CD4-positive, alpha-beta T cell treated with Interleukin-10 for 1 hour (primary cell): ENCODE measurements at regions not wholly inside any gene's neighbourhood (a gene's known extent, or its start where the extent isn't known, plus 50 kb on each side); places are given as distances from the start of the nearest gene placed in this dataset.
"Not testable (repeated sequence)": the region's sequence is repeated elsewhere in the genome, so short reads cannot be mapped to it uniquely, and the experiment has no call there.

Experiments used
- DNase-seq: peaks from one replicate; pipeline ENCODE4 v3.0.0-alpha.2; 2020

DNA sequence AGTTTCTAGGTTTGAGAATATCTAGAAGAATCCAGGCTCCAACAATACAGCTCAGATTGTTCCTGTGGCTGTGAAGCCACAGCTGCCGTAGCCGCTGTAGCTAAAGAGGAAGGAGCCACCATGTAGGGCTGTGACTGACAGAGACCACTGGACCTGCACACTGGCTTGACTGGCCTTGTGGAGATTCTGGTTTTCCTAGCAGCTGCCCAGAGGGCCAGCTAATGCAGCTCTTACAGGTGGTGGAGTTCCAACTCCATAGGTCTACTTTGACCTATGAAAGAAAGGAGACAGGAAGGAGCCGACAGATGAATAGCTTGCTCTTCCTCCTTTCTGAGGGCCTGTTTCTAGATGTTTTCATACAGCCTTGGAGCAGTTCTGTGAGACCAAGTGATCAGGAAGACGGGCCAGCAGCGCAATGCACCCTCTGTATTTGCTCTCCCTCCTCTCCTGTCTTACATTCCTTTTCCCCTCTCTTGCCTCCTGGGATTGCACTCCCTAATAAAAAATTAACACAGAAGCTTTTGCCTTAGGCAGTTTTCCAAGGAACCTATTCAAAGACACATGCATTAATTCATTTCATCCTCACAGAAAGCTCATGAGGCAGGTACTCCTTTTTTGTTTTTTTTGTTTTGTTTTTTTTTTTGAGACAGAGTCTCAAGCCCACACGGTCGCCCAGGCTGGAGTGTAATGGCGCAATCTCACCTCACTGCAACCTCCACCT is 51.8 kb upstream of the MYB start:
- DNase-seq, result peak; percentile 21

GRCh38 chr6:135128268-135128914 is 52.7 kb upstream of the MYB start:
- DNase-seq, result peak; percentile 63

DNA sequence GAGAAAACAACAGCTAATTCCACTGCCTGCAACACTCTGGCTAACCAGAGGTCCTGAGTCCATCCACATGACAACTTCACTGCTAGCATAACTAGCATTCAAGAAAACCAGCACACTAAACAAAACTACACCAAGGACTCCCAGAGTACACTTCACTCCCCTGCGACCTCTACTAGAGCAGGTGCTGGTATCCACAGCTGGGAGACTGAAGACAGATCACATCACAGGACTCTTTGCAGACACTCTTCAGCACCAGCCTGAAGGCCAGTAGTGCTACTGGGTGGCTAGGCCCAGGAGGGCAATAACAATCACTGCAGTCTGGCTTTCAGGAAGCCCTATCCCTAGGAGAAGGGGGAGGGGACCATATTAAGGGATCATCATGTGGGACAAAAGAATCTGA is 54.4 kb upstream of the MYB start:
- DNase-seq, result no peak

GRCh38 chr6:135126034-135126433 is 55.1 kb upstream of the MYB start:
- no peak for DNase-seq

DNA sequence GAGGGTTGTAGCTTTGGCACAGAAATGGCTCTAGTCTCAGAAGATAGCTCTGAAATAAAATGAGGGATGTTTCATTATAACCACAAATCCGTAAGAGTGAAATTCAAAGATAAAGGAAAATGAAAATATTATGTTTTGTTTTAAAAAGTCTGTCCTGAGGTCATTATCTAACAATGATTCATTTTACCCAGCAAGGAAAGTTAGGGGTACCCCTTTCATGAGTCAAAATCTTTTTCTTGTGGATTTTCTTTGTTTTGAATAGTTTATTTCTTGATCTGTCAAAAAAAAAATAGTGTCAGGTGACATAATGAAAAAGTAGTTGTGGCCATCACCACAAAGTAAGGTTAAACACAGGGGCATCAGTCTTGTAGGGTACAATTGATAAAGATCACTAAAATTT is 59.7 kb upstream of the MYB start:
- no peak for DNase-seq

GRCh38 chr6:135118134-135118730 is 62.9 kb upstream of the MYB start:
- DNase-seq, result no peak

- DNase-seq, result no peak
Measured at GRCh38 chr6:135117413-135117968, 62.9 kb upstream of the HBS1L start.

DNA sequence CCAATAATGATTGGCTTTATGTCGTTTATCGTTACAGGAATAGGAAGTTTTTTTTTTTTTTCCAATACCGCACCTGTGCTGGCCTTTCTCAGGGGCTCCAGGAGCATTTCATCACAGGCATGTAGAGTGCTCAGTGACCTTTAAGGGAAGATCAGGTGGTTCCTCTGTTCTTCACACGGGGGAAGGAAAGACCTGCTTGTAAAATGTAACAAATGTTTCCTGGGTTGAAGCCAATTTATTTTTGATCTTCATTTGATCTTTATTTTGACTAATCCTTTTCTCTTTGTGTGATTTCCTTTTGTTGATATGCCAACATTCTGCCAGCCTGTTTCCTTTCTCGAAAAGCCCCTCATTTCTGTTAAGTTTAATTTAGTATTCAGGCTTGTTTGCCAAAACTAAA is 61.9 kb upstream of the HBS1L start:
- DNase-seq, result peak; percentile 23

DNA sequence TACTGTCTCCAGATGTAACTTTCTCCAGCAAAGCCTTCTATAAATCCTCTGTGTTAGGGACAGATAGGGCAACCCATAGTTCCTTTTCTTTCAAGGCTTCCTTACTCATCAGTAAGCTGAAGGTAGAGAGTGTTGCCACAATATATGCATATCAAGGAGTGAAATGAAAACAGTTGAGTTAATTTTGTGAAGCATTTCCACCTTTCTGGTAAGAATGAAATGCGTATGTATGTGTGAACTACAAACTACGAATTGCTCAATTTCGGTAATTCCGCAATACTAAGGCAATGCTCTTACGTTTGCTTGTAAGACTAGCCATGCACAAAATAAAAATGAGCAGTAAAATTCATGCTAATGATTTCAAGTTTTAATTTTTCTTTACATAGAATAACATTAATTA is 61.2 kb upstream of the HBS1L start:
- peak; percentile 5 for DNase-seq

DNA sequence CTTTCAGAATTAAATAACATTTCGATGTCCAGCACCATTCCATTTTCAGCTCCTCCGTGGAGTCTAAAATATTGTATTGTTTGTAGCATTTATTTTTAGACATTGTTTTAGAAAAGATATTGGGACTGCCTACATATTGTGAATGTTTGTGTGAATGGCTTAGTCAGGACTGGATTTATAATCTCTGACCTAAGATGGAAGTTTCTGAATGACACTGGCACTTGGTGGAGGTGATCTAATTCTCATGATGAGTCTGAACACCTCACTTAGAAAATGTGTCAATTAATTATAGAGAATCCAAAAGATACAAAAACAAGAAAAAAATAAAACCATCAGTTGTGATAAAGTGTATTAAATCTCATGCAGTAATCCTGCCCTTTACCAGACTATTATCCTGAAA is 60.8 kb upstream of the HBS1L start:
- no peak for DNase-seq

DNA sequence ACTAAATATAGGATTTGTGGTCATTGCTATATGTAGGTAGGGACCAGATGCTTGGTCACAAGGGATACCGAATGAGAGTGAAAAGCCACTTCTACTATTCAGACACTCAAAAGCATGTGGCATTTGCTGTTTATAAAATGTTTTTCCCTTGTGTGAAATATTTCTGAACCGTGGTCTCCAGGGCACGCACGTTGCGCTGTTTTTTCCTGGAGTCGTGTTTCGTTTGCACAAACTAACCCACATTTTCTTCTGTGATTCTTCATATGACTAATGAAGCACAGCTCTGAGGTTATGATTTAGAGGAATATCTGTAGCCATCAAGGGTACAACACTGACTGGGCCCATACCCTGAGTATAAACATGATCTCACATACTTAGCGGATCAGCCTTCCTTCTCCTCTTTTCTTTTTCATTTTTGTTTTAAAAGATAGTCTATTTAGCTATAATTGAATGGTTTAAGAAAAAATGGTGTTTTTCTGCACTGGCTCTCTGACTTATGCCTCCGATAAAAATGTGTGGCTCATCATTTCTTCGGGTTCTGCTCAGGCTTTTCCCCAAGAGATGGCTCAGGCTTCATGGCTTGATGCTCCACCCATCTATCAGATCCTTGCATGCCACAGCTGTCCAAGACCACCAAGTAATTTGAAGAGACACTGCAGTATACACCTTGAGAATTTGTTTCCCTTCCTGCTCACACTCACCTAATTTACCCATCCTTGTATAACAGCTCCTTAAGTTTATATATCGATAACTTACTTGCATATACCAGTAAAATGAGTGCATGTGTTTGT is 59.9 kb upstream of the HBS1L start:
- DNase-seq, result no peak

GRCh38 chr6:135113860-135114259 is 59.2 kb upstream of the HBS1L start:
- DNase-seq, result no peak

DNA sequence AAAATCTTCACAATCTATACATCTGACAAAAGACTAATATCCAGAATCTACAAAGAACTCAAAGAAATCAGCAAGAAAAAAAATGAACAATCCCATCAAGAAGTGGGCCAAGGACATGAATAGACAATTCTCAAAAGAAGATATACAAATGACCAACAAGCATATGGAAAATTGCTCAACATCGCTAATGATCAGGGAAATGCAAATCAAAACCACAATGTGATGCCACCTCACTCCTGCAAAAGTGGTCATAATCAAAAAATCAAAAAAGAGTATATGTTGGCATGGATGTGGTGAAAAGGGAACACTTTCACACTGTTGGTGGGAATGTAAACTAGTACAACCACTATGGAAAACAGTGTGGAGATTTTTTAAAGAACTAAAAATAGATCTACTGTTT is 58.3 kb upstream of the HBS1L start:
- not testable (repeated sequence) for DNase-seq

DNA sequence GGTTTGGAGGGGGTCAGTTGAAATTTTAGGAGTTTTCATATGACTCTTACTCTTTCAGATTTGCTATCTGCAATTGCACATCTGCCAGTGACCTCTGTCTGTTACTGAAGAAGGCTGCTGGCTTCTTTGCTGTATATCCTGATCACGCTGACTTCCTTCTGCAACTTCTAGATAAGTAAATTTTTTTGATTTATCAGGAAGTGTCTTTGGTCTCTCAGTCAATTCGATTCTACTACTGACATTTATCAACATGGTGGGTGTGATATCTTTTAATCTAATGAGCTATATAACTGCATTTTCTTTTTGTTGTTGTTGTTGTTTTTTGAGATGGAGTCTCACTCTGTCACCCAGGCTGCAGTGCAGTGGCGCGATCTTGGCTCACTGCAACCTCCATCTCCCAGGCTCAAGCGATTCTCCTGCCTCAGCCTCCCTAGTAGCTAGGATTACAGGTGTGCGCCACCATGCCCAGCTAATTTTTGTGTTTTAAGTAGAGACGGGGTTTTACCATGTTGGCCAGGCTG is 55.7 kb upstream of the HBS1L start:
- not testable (repeated sequence) for DNase-seq

DNA sequence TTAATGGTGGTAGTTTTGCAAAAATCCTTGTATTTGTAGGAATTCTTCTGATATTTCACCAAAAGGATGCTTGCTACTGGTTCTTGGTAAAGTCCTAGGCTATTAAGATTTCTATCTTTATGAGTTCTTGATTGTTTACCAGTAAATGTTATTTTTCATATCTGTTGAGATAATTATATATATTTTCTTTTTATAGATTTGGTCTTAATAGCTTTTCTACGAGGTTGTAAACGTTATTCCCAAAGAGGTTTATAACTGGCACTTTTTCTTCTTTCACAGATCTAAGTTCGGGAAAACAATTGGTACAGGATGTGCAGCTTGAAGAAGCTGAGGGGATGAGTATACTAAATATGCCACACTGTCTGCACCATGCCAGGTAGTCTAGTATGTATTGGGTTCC is 55.1 kb upstream of the HBS1L start:
- no peak for DNase-seq

GRCh38 chr6:135108692-135109091 is 54.1 kb upstream of the HBS1L start:
- DNase-seq, result no peak

DNA sequence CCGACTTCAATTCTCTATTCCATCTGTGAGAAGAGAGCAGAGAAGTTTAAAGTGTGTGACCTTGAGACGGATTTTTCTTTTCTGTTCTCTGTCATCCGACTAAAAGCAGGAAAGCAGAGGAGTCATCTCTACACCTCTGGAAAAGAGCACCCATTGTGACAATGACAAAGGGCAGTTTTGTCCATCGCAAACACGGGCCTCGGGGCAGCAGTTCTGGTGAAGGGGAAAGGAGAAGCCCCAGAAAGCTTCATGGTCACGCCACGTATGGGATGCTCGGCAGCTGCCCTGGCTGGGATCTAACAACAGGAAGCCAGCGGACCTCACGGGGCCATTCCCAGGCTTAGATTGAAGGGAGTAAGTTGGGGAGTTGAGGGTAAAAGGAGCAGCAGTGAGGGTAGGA is 52.0 kb upstream of the HBS1L start:
- DNase-seq, result no peak

- DNase-seq, result no peak
Measured at GRCh38 chr6:135105710-135106109, 51.1 kb upstream of the HBS1L start.

- DNase-seq, result no peak
Measured at GRCh38 chr6:135105299-135105698, 50.7 kb upstream of the HBS1L start.
